HFF-Myc (cell line): ENCODE measurements at regions not wholly inside any gene's neighbourhood (a gene's known extent, or its start where the extent isn't known, plus 50 kb on each side); places are given as distances from the start of the nearest gene placed in this dataset.

Experiments
- DNase-seq: peaks from one replicate; pipeline ENCODE4 v3.0.0-alpha.2; 2011; ENCODE audit warnings: low read depth; ENCODE audit errors: extremely low read depth
- H3K4me3 ChIP-seq: replicated peaks from 2 replicates; pipeline ENCODE4 v1.5.1; 2011; ENCODE audit warnings: low read depth, mild to moderate bottlenecking, control low read depth, low read length
- TF ChIP-seq, protein P1 (sequence below): IDR thresholded peaks from 2 replicates; pipeline ENCODE4 v1.5.1; 2012; ENCODE audit warnings: mild to moderate bottlenecking, low read depth, low read length, control low read depth; ENCODE audit errors: missing control alignments

DNA sequence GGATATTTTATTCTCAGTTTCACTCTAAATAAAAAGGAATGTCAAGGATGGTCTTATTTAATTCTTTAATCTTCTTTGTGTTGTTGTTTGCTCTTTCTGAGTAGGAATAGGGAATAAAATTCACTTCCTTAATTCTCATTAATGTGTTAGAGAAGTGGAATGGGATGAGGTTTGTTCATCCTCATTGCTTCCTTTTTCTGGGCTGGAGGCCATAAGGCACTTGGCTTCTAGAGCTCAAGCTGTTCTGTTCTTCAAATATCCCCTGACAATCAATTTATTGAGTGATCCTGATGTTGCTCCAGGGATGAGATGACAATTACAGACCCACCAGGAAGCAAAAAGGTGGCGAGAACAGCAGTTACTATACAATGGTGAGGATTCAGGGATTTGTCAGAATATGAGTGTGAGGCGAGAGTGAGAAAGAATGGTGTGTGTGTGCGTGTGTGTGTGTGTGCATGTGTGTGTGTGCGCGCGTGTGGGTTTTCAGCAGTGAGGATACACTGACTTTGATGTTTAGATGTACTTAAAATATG, 557.6 kb upstream of the FANCL start:
- TF ChIP-seq, protein P1, sequence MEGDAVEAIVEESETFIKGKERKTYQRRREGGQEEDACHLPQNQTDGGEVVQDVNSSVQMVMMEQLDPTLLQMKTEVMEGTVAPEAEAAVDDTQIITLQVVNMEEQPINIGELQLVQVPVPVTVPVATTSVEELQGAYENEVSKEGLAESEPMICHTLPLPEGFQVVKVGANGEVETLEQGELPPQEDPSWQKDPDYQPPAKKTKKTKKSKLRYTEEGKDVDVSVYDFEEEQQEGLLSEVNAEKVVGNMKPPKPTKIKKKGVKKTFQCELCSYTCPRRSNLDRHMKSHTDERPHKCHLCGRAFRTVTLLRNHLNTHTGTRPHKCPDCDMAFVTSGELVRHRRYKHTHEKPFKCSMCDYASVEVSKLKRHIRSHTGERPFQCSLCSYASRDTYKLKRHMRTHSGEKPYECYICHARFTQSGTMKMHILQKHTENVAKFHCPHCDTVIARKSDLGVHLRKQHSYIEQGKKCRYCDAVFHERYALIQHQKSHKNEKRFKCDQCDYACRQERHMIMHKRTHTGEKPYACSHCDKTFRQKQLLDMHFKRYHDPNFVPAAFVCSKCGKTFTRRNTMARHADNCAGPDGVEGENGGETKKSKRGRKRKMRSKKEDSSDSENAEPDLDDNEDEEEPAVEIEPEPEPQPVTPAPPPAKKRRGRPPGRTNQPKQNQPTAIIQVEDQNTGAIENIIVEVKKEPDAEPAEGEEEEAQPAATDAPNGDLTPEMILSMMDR = no peak
- no peak overlapping the region for H3K4me3 ChIP-seq
- no peak for DNase-seq

DNA sequence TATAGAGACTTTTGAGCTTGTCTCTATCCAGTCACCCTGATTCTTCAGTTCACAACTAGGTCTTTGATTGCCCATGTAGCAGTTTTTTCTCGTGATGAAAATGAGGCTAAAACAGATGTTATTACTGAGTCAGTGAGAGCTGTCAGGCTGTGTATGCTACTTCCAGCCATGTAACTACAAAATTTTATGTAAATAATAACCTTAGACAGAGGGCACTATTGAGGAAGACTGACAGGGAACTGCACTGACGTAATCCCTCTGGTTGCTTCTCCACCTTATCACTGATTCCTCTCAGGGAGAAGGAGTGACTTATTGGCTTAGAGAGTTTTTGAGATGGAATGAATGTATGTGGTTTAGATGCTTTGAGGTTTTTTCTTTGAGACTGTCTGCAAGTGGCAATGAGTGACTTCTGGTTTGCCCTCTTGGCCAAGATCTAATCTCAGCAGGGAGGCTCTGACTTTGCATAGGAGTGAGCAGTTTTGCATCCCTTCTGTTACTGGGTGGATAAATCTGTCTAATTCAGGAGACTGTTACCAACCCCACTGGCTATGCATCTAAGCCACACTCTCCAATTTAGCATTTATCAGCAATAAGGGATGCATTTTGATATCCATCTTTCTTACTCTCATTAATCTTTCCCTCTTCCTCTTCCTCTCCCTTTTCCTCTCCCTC, 555.2 kb upstream of the FANCL start:
- no peak overlapping the region for H3K4me3 ChIP-seq
- DNase-seq = no peak
- TF ChIP-seq, protein P1 = no peak

DNA sequence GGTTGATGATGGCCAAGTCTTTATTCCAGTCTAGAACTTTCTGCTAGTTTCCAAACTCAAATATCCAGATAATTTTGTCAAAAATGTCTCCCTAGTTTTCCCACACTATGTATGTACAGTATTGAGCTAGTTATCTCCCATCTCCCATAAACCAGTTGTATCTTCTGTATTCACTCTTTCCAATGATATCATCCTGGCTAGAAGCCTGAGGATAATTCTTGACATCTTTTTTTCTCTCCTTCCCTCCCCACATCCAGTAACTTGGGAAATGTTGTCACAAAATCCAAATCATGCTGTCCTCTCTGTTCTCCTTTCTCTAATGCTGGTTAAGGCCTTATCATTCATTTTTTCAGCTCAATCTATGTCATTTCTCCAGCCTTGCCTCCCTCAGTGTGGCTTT, 553.8 kb upstream of the FANCL start:
- no peak for DNase-seq
- H3K4me3 ChIP-seq = no peak overlapping the region
- TF ChIP-seq, protein P1 = no peak

DNA sequence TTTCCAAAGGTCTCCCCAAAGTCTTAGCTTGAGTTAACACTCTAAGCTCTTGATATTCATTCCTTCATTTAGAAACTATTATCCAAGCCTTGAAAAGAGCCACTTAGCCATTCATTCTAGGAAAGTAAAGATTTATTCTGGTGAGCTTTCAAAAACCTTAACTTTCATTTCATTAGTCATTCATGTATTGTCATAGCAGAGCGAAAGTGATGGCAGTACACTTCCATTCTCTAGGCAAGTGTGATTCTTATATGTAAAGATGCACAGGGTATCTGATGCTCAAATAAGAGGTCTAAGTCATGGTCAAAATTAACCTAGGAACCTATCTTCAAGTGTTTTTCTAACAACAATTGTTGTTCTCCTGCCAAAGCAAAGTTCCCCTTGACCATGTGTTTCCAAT, 553.0 kb upstream of the FANCL start:
- no peak overlapping the region for H3K4me3 ChIP-seq
- TF ChIP-seq, protein P1 = no peak
- no peak for DNase-seq

DNA sequence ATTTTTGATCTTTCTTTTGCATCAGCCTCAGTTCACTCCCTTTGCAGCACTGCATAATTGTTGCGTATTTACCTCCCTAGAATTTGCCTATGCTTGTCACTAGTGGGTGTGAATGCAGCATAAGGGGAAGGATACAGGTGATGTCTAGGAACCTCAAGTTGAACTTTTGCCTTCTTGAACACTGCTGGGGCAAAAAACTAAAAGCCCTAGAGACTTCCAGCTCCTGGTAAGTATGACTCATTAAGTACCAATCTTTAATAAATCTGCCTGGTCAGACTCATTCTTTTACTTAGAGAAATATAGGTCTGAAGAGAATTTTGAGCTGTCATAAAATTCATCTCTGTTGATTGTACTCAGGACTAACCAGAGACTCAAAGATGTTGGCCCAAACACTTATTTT, 547.3 kb upstream of the FANCL start:
- DNase-seq = no peak
- no peak overlapping the region for H3K4me3 ChIP-seq
- TF ChIP-seq, protein P1 = no peak

DNA sequence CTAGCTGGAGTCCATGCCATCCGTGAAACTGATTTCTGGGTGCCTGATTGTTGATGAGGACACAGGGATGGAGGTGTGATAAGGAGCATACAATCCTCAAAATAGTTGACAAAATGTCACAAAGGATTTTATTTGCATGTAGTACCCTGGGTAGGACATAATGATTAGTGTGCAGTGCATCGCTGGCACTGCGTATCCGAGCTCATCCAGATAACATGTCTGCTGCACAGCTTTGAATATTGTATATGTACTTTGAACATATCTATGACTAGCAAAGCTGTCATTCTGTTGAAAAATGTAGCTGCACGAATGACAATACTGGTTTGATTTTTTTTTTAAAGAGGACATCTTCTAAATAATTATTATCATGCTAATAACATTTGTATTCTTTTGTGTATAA, 529.7 kb upstream of the FANCL start:
- H3K4me3 ChIP-seq = no peak overlapping the region
- TF ChIP-seq, protein P1 = no peak
- DNase-seq = no peak

DNA sequence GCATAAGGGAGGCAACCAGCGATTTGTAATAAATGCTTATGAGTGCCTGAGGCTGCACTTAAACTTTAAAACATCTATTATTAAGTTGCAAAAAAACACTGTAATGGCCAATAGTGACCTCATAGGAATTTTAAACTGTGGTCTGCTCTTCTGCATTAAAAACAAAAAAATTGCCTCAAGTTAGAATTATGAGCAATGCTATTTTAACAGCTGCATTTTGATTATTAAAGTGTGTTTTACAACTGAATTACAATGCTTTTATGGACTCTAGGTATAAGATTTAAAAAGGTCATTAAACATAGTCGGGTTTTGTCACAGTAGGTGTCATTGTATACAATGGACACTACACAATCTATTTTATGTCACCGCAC, 528.7 kb upstream of the FANCL start:
- H3K4me3 ChIP-seq = no peak overlapping the region
- no peak for DNase-seq
- TF ChIP-seq, protein P1 = no peak
